Bronchial epithelial cell (primary cell): ENCODE measurements at regions not wholly inside any gene's neighbourhood (a gene's known extent, or its start where the extent isn't known, plus 50 kb on each side); places are given as distances from the start of the nearest gene placed in this dataset.
A peak's percentile ranks its signal among the peaks of the same experiment; 100 is the strongest.

ENCODE experiments used
- DNase-seq: peaks from one replicate; pipeline ENCODE4 v3.0.0-alpha.2; 2010; ENCODE audit warnings: low read depth
- FAIRE-seq: peaks from 2 replicates; lab custom pipeline; 2011; peaks lifted over from hg19 to GRCh38; lab: Jason Lieb, UNC
- H3K27me3 ChIP-seq: 2 replicates; pipeline ENCODE4 v1.5.1; 2011; ENCODE audit warnings: low read length; ENCODE audit not compliant: control insufficient read depth, insufficient read depth
- H3K36me3 ChIP-seq: 2 replicates; pipeline ENCODE4 v1.5.1; 2011; ENCODE audit warnings: low read length; ENCODE audit not compliant: control insufficient read depth, insufficient read depth
- H3K4me3 ChIP-seq: 2 replicates; pipeline ENCODE4 v1.5.1; 2011; ENCODE audit warnings: mild to moderate bottlenecking, low read depth, low read length, control low read depth
- TF ChIP-seq, protein P1 (sequence below): IDR thresholded peaks from 2 replicates; pipeline ENCODE4 v1.5.1; 2011; ENCODE audit warnings: mild to moderate bottlenecking, moderate library complexity, low read length, control low read depth, inconsistent platforms; ENCODE audit not compliant: insufficient read depth, severe bottlenecking

- no peaks in the 10 kb centered on the region for H3K36me3 ChIP-seq
- no peak for FAIRE-seq
- no peaks in the 10 kb centered on the region for H3K27me3 ChIP-seq
- DNase-seq: no peak
- TF ChIP-seq, protein P1, sequence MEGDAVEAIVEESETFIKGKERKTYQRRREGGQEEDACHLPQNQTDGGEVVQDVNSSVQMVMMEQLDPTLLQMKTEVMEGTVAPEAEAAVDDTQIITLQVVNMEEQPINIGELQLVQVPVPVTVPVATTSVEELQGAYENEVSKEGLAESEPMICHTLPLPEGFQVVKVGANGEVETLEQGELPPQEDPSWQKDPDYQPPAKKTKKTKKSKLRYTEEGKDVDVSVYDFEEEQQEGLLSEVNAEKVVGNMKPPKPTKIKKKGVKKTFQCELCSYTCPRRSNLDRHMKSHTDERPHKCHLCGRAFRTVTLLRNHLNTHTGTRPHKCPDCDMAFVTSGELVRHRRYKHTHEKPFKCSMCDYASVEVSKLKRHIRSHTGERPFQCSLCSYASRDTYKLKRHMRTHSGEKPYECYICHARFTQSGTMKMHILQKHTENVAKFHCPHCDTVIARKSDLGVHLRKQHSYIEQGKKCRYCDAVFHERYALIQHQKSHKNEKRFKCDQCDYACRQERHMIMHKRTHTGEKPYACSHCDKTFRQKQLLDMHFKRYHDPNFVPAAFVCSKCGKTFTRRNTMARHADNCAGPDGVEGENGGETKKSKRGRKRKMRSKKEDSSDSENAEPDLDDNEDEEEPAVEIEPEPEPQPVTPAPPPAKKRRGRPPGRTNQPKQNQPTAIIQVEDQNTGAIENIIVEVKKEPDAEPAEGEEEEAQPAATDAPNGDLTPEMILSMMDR: no peak
- H3K4me3 ChIP-seq: no peak overlapping the region
These were observed 50.0 kb downstream of the SOD2 start for GRCh38 chr6:159642995-159643394.

DNA sequence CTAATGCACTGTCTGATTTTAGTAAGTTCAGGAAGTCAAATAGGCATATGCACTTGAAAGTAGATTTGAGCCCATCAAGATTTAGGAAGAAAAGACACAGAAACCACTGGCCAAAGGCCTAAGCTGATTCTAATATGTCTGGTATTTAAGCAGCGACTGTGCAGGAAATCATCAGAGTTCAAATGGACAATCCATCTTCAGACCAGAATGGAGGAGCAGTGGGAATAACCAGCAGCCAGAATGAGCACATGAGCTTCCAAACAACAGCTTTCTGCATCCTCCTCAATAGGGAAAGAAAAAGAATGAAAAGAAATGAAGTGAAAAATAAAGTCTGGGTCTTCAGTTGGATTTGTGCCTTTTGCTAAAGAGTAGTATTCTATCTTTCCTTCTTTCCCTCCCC is 50.6 kb downstream of the SOD2 start:
- Histone ChIP-seq H3K27me3 (no peaks in the 10 kb centered on the region), H3K4me3 (no peak overlapping the region), H3K36me3 (no peaks in the 10 kb centered on the region)
- TF ChIP-seq, protein P1: no peak
- FAIRE-seq: no peak
- DNase-seq: no peak

DNA sequence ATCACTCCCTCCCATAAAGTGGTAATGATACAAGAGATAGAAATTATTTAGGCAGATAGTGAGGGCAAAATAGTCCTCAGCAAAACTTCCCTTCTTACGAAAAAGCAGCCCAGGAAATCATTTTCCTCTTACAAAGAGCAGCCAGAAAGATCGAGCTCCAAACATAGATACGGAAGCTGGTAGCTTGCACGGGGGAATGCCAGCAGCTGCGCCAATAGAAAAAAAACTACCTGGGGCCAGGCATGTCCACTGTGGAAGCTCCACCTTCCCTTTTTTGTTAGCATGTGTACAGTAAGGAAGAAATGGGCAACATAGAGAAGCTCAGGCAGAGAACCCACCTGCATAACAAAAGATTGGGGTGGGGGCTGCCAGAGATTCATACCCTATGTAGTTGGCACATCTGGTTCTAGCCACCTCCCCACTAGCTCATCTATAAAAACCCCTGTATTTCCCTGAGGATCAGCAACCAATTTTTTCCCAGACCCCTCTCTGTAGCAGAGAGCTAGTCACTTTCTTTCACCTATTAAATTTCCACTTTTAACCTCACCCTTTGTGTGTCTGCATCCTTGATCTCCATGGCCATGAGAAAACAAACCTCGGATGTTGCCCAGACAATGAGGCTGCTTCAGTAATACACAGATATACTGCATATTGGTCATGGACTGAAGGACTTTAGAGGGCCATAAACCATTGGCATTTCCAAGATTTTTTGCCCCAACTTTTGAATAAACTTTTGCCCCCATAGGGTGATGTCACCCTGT is 52.1 kb downstream of the SOD2 start:
- no peaks in the 10 kb centered on the region for H3K27me3 ChIP-seq
- FAIRE-seq (no peak), DNase-seq (no peak)
- H3K4me3 ChIP-seq: no peak overlapping the region
- H3K36me3 ChIP-seq: no peaks in the 10 kb centered on the region
- TF ChIP-seq, protein P1: no peak

- Histone ChIP-seq H3K36me3 (no peaks in the 10 kb centered on the region), H3K4me3 (no peak overlapping the region), H3K27me3 (no peaks in the 10 kb centered on the region)
- DNase-seq (no peak), FAIRE-seq (no peak)
- TF ChIP-seq, protein P1: no peak
These were observed 52.7 kb downstream of the SOD2 start for GRCh38 chr6:159640322-159640721.

GRCh38 chr6:159639721-159640120 is 53.3 kb downstream of the SOD2 start:
- FAIRE-seq (no peak), DNase-seq (no peak)
- TF ChIP-seq, protein P1: no peak
- Histone ChIP-seq H3K27me3 (no peaks in the 10 kb centered on the region), H3K4me3 (no peak overlapping the region), H3K36me3 (no peaks in the 10 kb centered on the region)

DNA sequence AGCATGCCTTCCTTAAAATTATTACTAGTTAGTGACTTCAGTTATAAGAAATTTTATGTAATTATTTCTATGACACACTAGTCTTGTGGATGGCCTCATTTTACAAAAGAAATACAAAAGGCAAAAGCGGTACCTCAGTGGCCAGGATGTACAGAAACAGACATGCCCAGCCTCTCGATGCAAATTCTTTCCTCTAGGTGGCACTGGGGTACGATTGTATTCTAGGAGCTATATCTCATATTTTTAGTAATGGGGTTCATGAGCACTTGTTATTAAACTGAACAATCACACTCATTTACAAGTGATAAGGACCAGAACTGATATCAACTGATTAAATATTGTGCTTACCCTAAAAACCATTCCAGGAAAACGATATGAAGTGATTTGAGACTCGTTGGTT is 59.8 kb downstream of the SOD2 start:
- FAIRE-seq (no peak), DNase-seq (peak; percentile 23)
- H3K27me3 ChIP-seq: no peaks in the 10 kb centered on the region
- TF ChIP-seq, protein P1: peak; percentile 29
- no peaks in the 10 kb centered on the region for H3K36me3 ChIP-seq
- no peak overlapping the region for H3K4me3 ChIP-seq
